ENCODE measurements at regions not wholly inside any gene's neighbourhood (a gene's known extent, or its start where the extent isn't known, plus 50 kb on each side); places are given as distances from the start of the nearest gene placed in this dataset.

- no peaks in the 10 kb centered on the region for H3K9me3 ChIP-seq (ENCODE audit: control extremely low read depth in 1 of 3, control insufficient read depth in 2 of 3, insufficient read depth in 1 of 3, low read length in 2 of 3)
- Mint-ChIP-seq H3K4me1 (no peaks in the 10 kb centered on the region), H3K27ac (no peak overlapping the region), H3K9me3 (ENCODE audit: insufficient read depth) (no peaks in the 10 kb centered on the region), H3K4me3 (no peak overlapping the region), H3K27me3 (peaks cover 52% of the 10 kb centered on the region)
- no peak for ATAC-seq (ENCODE audit: low read depth)
- no peaks in the 10 kb centered on the region for H3K79me2 ChIP-seq (ENCODE audit: control insufficient read depth, insufficient read depth, low read length)
- WGBS (ENCODE audit: insufficient coverage) = 45% methylated on average over 6 of the region's 6 CpGs
- H3K4me1 ChIP-seq (ENCODE audit: control insufficient read depth in 2 of 2, insufficient read depth in 2 of 2, low read length in 2 of 2) = no peaks in the 10 kb centered on the region
- no peaks in the 10 kb centered on the region for H4K20me1 ChIP-seq (ENCODE audit: control insufficient read depth, insufficient read depth, low read length, poor library complexity, severe bottlenecking)
- POLR2A ChIA-PET = no interaction called here
- H2AFZ ChIP-seq (ENCODE audit: insufficient read depth, low read depth, low read length, poor library complexity, severe bottlenecking) = no peak overlapping the region
- H3K9ac ChIP-seq (ENCODE audit: low read length) = no peak overlapping the region
- no peaks in the 10 kb centered on the region for H3K36me3 ChIP-seq (replicated peaks in 1 of 2; ENCODE audit: control extremely low read depth in 1 of 2, control insufficient read depth in 1 of 2, extremely low read depth in 1 of 2, insufficient read depth in 2 of 2, low read length in 1 of 2)
- peaks cover 0 to 11% (median 4%) of the 10 kb centered on the region in 4 experiments for H3K27me3 ChIP-seq (replicated peaks in 1 of 4; ENCODE audit: control extremely low read depth in 1 of 4, control insufficient read depth in 3 of 4, insufficient read depth in 4 of 4, low read length in 3 of 4)
- intact Hi-C loops (cut with micrococcal nuclease) = no loop called here
- TF ChIP-seq CTCF (IDR thresholded peaks at IDR 0.05) (no peak), EZH2 (IDR thresholded peaks at IDR 0.05; ENCODE audit: borderline replicate concordance, insufficient read depth, low read depth, low read length, poor library complexity, severe bottlenecking) (no peak)
- H3K4me2 ChIP-seq (replicated peaks; ENCODE audit: low read depth, low read length, poor library complexity, severe bottlenecking) = no peak overlapping the region
- CTCF ChIA-PET = no interaction called here
- H3K4me3 ChIP-seq (ENCODE audit: control extremely low read depth in 1 of 5, extremely low read depth in 1 of 5, insufficient read depth in 1 of 5, low read depth in 2 of 5, low read length in 4 of 5) = no peak overlapping the region
- DNase-seq = no peak
- H3K27ac ChIP-seq (ENCODE audit: low read length in 2 of 2) = no peak overlapping the region
These were observed 220.8 kb upstream of the HEY2 start for GRCh38 chr6:125528621-125529041.

- TF ChIP-seq EZH2 (IDR thresholded peaks at IDR 0.05; ENCODE audit: borderline replicate concordance, insufficient read depth, low read depth, low read length, poor library complexity, severe bottlenecking) = no peak
- no peak for TF ChIP-seq CTCF (IDR thresholded peaks at IDR 0.05)
- Histone ChIP-seq H3K79me2 (ENCODE audit: control insufficient read depth, insufficient read depth, low read length) (no peaks in the 10 kb centered on the region), H2AFZ (ENCODE audit: insufficient read depth, low read depth, low read length, poor library complexity, severe bottlenecking) (no peak overlapping the region), H3K4me1 (ENCODE audit: control insufficient read depth in 2 of 2, insufficient read depth in 2 of 2, low read length in 2 of 2) (peaks cover 0 to 2% of the 10 kb centered on the region in 2 donors), H3K4me2 (replicated peaks; ENCODE audit: low read depth, low read length, poor library complexity, severe bottlenecking) (no peak overlapping the region), H3K36me3 (replicated peaks in 1 of 2; ENCODE audit: control extremely low read depth in 1 of 2, control insufficient read depth in 1 of 2, extremely low read depth in 1 of 2, insufficient read depth in 2 of 2, low read length in 1 of 2) (no peaks in the 10 kb centered on the region), H3K27me3 (replicated peaks in 1 of 4; ENCODE audit: control extremely low read depth in 1 of 4, control insufficient read depth in 3 of 4, insufficient read depth in 4 of 4, low read length in 3 of 4) (peaks cover 0 to 13% (median 7%) of the 10 kb centered on the region in 4 experiments), H3K4me3 (ENCODE audit: control extremely low read depth in 1 of 5, extremely low read depth in 1 of 5, insufficient read depth in 1 of 5, low read depth in 2 of 5, low read length in 4 of 5) (no peak overlapping the region), H3K9me3 (ENCODE audit: control extremely low read depth in 1 of 3, control insufficient read depth in 2 of 3, insufficient read depth in 1 of 3, low read length in 2 of 3) (peaks cover 0 to 3% (median 0%) of the 10 kb centered on the region in 3 donors), H3K27ac (ENCODE audit: low read length in 2 of 2) (no peak overlapping the region), H4K20me1 (ENCODE audit: control insufficient read depth, insufficient read depth, low read length, poor library complexity, severe bottlenecking) (no peaks in the 10 kb centered on the region), H3K9ac (ENCODE audit: low read length) (no peak overlapping the region)
- Mint-ChIP-seq H3K27me3 (peaks cover 52% of the 10 kb centered on the region), H3K9me3 (ENCODE audit: insufficient read depth) (no peaks in the 10 kb centered on the region), H3K4me3 (no peak overlapping the region), H3K27ac (no peak overlapping the region), H3K4me1 (no peaks in the 10 kb centered on the region)
- intact Hi-C loops (cut with micrococcal nuclease) = no loop called here
- ChIA-PET CTCF (no interaction called here), POLR2A (no interaction called here)
- WGBS (ENCODE audit: insufficient coverage) = 100% methylated on average over 1 of the region's 5 CpGs
- ATAC-seq (ENCODE audit: low read depth) (no peak), DNase-seq (no peak)
These were observed 220.4 kb upstream of the HEY2 start for GRCh38 chr6:125529061-125529460.
